Mammary epithelial cell (primary cell): ENCODE measurements at regions not wholly inside any gene's neighbourhood (a gene's known extent, or its start where the extent isn't known, plus 50 kb on each side); places are given as distances from the start of the nearest gene placed in this dataset.

ENCODE experiments used
- CTCF ChIP-seq, 2 donors: IDR thresholded peaks in 1 of 2; conservative IDR thresholded peaks in 1 of 2; 2 replicates each; pipeline ENCODE4 v1.5.1; 2011 to 2012; ENCODE audit warnings: inconsistent platforms in 2 of 2, low read length in 2 of 2, mild to moderate bottlenecking in 2 of 2, control low read depth in 1 of 2, low read depth in 1 of 2; ENCODE audit not compliant: insufficient read depth in 1 of 2; ENCODE audit errors: extremely low read depth in 1 of 2
- EZH2 ChIP-seq: IDR thresholded peaks from 2 replicates; pipeline ENCODE4 v1.6.1; 2012; ENCODE audit warnings: low read length, inconsistent platforms, borderline replicate concordance

GRCh38 chr3:82938821-82939328 is 1177.4 kb upstream of the GBE1 start:
- TF ChIP-seq CTCF (conservative IDR thresholded peaks at IDR 0.05 in 1 of 2, IDR thresholded peaks at IDR 0.05 in 1 of 2; ENCODE audit: extremely low read depth in 1 of 2, insufficient read depth in 1 of 2, low read depth in 1 of 2, low read length in 2 of 2) (no peak), EZH2 (no peak)
